ENCODE measurements at regions not wholly inside any gene's neighbourhood (a gene's known extent, or its start where the extent isn't known, plus 50 kb on each side); places are given as distances from the start of the nearest gene placed in this dataset.

DNA sequence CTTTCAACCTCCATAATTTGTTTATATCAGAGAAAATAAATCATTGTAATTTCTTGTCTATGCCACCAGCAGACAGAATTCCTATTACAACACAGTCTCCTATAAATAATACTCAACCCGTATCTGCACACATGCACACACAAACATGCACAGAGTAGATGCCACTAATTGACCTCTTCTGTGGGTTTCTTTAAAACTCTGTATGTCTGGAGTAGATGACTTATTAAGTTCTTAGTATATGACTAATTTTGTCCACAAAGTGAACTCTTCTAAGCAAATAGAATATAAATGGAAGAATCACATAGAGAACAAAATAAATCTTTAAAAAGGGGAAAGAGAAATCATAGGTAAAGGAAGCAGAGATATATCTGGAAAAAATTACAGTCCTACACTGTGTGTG, 452.3 kb downstream of the MTRR start:
- ATAC-seq (no peak), DNase-seq (no peak)
- H3K4me1 Mint-ChIP-seq, result no peaks in the 10 kb centered on the region
- no peak overlapping the region for H3K27ac Mint-ChIP-seq
- no peak overlapping the region for H3K4me3 Mint-ChIP-seq
- H3K27me3 Mint-ChIP-seq, result no peaks in the 10 kb centered on the region
- H3K36me3 Mint-ChIP-seq (ENCODE audit: low read depth), result no peaks in the 10 kb centered on the region
- H3K9me3 Mint-ChIP-seq, result peaks cover 7% of the 10 kb centered on the region

DNA sequence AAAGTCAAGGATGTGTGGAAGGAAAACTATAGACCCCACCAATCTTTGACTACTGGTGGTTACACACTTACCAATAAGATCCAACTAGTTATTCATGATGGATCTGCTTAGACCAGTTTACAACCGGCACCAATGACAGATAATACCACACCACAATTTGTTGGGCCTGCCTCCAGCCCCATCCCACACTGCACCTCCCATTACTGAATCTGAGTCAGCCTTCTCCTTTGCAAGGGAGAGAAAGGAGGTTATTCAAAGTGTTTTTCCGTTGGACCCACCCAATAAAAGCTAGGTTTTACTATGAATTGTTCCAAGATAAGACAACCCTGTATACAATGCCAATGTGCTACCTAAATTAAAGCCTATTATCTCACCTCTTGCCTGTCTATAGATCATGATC, 453.5 kb downstream of the MTRR start:
- no peak overlapping the region for H3K27ac Mint-ChIP-seq
- H3K9me3 Mint-ChIP-seq, result peaks cover 11% of the 10 kb centered on the region
- no peaks in the 10 kb centered on the region for H3K36me3 Mint-ChIP-seq (ENCODE audit: low read depth)
- no peak overlapping the region for H3K4me3 Mint-ChIP-seq
- DNase-seq (no peak), ATAC-seq (no peak)
- H3K27me3 Mint-ChIP-seq, result no peaks in the 10 kb centered on the region
- no peaks in the 10 kb centered on the region for H3K4me1 Mint-ChIP-seq

DNA sequence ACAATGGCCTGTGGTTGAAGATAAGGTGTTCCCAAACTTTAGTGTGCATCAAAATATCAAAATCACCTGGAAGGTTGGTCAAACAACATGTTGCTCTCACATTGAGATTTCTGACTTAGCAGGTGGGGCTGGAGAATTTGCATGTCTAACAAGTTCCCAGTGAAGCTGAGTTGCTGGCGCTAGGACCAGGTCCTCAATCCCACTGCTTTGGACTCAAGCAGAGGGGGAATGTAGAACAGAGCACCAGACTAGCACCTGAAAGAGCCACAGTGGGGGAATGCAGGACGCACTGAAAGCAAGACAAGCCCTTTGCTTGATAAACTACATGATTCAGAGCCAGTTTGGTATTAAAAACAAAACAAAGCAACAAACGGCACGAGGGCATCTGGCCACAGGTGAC, 458.1 kb downstream of the MTRR start:
- Mint-ChIP-seq H3K27ac (no peak overlapping the region), H3K4me1 (no peaks in the 10 kb centered on the region), H3K27me3 (peaks cover 3% of the 10 kb centered on the region), H3K4me3 (no peak overlapping the region), H3K9me3 (peaks cover 5% of the 10 kb centered on the region), H3K36me3 (ENCODE audit: low read depth) (no peaks in the 10 kb centered on the region)
- DNase-seq (no peak), ATAC-seq (no peak)

DNA sequence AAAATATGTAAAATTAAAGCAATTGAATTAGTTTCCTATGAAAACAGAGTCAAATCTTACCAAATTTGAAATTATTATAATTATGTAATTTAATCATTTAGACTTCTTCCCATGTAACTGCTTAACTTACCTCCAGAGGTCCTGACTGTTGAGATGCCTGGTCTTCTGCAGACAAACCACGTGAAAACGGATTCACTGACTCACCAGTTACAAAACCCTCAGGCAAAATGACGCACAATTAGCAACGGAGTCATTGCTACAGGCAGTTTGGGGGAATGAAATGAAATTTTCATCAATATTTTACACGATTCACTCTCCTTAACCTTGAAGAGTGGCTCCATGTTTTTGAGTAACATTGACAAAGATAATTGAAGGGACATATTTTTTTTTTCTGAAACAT, 460.8 kb downstream of the MTRR start:
- Mint-ChIP-seq H3K4me1 (no peaks in the 10 kb centered on the region), H3K36me3 (ENCODE audit: low read depth) (no peaks in the 10 kb centered on the region), H3K27ac (no peak overlapping the region), H3K9me3 (peaks cover 8% of the 10 kb centered on the region), H3K27me3 (peaks cover 3% of the 10 kb centered on the region), H3K4me3 (no peak overlapping the region)
- DNase-seq (no peak), ATAC-seq (no peak)

DNA sequence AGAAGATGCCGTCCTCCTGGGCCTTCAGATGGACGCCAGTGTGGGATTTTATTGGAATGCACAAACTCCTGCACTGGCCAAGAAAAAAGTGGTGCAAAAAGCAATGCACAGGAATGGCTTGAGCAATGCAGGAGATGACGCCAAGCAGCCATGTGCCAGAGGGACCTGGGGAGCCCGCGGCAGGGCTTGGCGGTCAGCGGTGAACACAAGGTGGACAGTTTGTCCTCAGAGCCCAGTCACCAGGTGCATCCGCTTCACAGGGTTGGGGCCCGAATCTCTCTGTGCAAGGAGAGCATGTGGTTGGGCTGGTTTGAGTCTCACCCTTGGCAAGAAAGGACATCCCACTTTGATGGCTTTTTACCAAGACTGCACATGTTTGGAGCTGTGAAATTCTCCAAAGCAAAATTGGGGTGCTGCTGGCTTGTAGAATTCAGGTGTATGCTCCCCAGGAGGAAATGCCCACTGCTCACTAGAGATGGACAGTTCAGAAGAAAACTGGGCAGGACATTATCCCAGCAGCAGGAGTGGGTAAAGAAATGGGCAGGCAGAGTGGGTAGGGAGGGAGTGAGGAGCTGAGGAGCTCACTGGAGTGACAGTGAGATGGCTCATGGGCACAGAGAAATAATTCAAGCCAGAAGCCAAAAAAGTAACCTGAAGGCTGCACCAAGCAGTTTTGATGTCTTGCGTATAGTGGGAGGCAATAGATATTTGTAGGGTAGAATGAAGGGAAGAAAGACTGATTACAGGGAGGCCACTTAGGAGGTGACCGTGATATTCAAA, 463.9 kb downstream of the MTRR start:
- ATAC-seq, result no peak
- Mint-ChIP-seq H3K27ac (no peak overlapping the region), H3K36me3 (ENCODE audit: low read depth) (no peaks in the 10 kb centered on the region), H3K9me3 (peaks cover 11% of the 10 kb centered on the region), H3K4me1 (no peaks in the 10 kb centered on the region), H3K4me3 (no peak overlapping the region), H3K27me3 (peaks cover 2% of the 10 kb centered on the region)
- no peak for DNase-seq

DNA sequence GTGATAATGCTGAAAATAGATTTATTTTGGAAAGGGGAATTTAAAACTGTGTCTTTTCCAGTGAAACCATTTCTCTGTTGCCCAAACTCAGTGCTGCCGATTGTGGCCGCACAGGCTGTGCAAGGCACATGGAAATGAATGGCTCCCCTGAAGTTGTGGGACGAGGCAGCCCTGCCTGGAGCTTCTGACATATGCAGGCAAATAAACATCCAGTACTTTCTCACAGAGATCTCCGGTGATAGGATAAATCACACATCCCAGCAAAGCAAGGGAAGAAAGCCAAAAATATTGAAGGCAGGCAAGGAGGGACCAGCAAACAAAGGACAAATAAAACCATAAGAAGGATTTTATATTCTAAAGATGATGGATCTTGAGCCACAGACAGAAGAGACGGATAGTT, 464.5 kb downstream of the MTRR start:
- ATAC-seq (no peak), DNase-seq (no peak)
- Mint-ChIP-seq H3K36me3 (ENCODE audit: low read depth) (no peaks in the 10 kb centered on the region), H3K4me3 (no peak overlapping the region), H3K27me3 (no peaks in the 10 kb centered on the region), H3K9me3 (peaks cover 11% of the 10 kb centered on the region), H3K4me1 (no peaks in the 10 kb centered on the region), H3K27ac (no peak overlapping the region)

DNA sequence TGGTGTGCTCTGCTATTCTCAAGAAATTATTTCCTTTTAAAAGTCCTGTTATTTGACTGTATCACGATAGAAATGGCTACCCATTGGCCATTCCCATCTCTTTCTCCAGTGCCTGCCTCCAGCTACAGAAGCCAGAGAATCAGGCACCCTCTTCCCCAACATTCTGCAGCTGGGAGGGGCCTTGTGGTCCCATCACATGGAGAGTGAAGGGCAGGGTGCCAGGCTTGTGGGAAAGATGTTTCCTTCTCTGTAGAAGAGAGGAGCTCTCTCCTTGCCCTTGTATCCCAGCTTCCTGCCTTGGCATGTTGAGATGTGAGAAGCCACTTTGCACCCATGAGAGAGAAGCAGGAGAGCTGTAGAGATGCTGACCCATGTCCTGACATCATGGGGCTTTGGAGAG, 465.0 kb downstream of the MTRR start:
- no peak overlapping the region for H3K27ac Mint-ChIP-seq
- H3K4me3 Mint-ChIP-seq, result no peak overlapping the region
- H3K4me1 Mint-ChIP-seq, result no peaks in the 10 kb centered on the region
- peaks cover 11% of the 10 kb centered on the region for H3K9me3 Mint-ChIP-seq
- ATAC-seq (no peak), DNase-seq (no peak)
- H3K36me3 Mint-ChIP-seq (ENCODE audit: low read depth), result no peaks in the 10 kb centered on the region
- H3K27me3 Mint-ChIP-seq, result no peaks in the 10 kb centered on the region

DNA sequence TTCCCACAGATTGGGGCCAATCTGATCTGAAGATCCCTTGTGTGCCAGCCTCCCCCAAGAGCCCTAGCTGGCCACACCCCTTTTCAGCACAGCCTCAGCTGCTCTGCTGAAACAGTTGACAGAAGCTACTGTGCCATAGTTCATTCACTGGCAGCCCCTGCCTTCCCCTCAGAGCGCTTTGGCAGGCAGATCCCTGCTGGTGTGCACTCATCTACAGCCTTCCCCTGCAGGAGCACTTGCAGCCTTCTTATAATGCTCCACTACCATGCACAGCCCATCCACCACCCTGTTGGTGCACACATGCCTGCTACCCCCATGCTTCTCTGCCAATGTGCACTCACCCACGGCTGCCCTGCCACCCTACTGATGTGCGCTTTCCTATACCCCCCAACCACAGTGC, 471.3 kb downstream of the MTRR start:
- no peak overlapping the region for H3K27ac Mint-ChIP-seq
- H3K9me3 Mint-ChIP-seq, result peaks cover 9% of the 10 kb centered on the region
- no peaks in the 10 kb centered on the region for H3K4me1 Mint-ChIP-seq
- ATAC-seq (no peak), DNase-seq (no peak)
- no peak overlapping the region for H3K4me3 Mint-ChIP-seq
- H3K27me3 Mint-ChIP-seq, result no peaks in the 10 kb centered on the region
- no peaks in the 10 kb centered on the region for H3K36me3 Mint-ChIP-seq (ENCODE audit: low read depth)

DNA sequence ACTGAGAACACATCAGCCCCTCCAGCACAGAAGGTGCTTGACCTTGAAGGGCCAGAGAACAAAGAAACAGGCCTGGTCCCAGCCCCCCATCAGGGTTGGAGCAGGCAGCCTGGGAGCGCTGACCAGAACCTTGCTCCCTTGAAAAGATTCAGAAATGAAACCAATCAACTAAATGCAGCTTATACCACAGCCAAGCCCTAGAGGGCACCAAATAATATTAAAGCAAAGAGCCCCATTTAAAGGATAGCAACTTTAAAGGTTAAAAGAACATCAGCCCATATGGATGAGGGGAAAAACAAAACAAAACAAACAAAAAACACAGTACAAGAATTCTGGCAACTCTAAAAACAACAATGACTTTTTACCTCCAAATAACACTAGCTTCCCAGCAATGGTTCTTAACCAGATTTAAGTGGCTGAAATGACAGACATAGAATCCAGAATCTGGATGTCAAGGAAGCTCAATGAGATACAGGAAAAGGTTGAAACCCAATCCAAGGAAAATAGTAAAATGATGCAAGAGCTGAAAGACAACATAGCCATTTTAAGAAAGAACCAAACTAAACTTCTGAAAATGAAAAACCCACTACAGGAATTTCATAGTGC, 471.9 kb downstream of the MTRR start:
- Mint-ChIP-seq H3K27ac (no peak overlapping the region), H3K9me3 (peaks cover 12% of the 10 kb centered on the region), H3K27me3 (no peaks in the 10 kb centered on the region), H3K36me3 (ENCODE audit: low read depth) (no peaks in the 10 kb centered on the region), H3K4me1 (no peaks in the 10 kb centered on the region), H3K4me3 (no peak overlapping the region)
- ATAC-seq (no peak), DNase-seq (no peak)

DNA sequence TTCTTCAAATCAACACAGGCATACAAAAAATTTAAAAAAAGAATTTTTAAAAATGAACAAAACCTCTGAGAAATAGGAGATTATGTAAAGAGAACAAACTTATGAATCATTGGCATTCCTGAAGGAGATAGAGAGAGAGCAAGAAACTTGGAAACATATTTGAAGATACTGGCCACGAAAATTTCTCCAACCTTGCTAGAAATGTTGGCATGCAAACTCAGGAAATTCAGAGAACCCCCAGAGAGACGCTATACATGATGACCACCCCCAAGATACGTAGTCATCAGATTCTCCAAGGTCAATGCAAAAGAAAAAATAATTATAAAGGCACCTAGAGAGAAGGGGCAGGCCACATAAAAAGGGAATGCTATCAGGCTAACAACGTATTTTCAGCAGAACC, 472.5 kb downstream of the MTRR start:
- no peak overlapping the region for H3K4me3 Mint-ChIP-seq
- no peaks in the 10 kb centered on the region for H3K36me3 Mint-ChIP-seq (ENCODE audit: low read depth)
- no peak for ATAC-seq
- DNase-seq, result no peak
- no peaks in the 10 kb centered on the region for H3K27me3 Mint-ChIP-seq
- no peak overlapping the region for H3K27ac Mint-ChIP-seq
- no peaks in the 10 kb centered on the region for H3K4me1 Mint-ChIP-seq
- H3K9me3 Mint-ChIP-seq, result peaks cover 12% of the 10 kb centered on the region

DNA sequence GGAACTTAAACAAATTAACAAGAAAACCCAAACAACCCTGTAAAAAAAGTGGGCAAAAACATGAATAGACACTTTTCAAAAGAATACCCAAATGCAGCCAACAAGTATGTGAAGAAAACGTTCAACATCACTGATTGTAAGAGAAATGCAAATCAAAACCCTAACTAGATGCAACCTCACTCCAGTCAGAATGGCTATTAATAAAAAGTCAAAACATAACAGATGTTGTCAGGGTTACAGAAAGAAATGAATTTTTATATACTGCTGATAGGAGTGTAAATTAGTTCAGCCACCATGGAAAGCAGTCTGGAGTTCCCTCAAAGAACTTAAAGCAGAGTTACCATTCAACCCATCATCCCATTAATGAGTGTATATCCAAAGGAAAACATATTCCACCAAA, 479.0 kb downstream of the MTRR start:
- ATAC-seq (no peak), DNase-seq (no peak)
- no peaks in the 10 kb centered on the region for H3K36me3 Mint-ChIP-seq (ENCODE audit: low read depth)
- H3K27me3 Mint-ChIP-seq, result no peaks in the 10 kb centered on the region
- no peaks in the 10 kb centered on the region for H3K4me1 Mint-ChIP-seq
- peaks cover 13% of the 10 kb centered on the region for H3K9me3 Mint-ChIP-seq
- H3K4me3 Mint-ChIP-seq, result no peak overlapping the region
- no peak overlapping the region for H3K27ac Mint-ChIP-seq

DNA sequence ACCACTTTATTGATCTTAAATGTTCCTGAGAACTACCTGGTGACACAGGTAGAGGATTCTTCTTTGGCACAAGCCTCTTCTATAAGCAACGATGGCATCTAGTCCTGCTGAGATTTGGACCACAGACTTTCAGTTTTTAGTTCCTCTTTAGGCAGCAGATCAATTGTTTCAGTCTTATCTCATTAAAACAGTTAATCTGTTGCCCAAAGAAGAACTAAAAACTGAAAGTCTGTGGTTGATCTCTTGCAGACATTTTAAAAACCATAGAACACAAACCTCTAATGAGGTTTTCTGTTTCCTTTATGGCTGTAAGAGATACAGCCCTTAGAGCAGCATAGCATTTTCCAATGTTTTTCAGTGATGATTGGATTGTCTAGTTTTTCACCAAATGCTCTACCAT, 480.9 kb downstream of the MTRR start:
- ATAC-seq, result no peak
- H3K36me3 Mint-ChIP-seq (ENCODE audit: low read depth), result no peaks in the 10 kb centered on the region
- H3K4me1 Mint-ChIP-seq, result no peaks in the 10 kb centered on the region
- H3K9me3 Mint-ChIP-seq, result peaks cover 13% of the 10 kb centered on the region
- H3K4me3 Mint-ChIP-seq, result no peak overlapping the region
- H3K27me3 Mint-ChIP-seq, result no peaks in the 10 kb centered on the region
- no peak overlapping the region for H3K27ac Mint-ChIP-seq
- DNase-seq, result no peak

DNA sequence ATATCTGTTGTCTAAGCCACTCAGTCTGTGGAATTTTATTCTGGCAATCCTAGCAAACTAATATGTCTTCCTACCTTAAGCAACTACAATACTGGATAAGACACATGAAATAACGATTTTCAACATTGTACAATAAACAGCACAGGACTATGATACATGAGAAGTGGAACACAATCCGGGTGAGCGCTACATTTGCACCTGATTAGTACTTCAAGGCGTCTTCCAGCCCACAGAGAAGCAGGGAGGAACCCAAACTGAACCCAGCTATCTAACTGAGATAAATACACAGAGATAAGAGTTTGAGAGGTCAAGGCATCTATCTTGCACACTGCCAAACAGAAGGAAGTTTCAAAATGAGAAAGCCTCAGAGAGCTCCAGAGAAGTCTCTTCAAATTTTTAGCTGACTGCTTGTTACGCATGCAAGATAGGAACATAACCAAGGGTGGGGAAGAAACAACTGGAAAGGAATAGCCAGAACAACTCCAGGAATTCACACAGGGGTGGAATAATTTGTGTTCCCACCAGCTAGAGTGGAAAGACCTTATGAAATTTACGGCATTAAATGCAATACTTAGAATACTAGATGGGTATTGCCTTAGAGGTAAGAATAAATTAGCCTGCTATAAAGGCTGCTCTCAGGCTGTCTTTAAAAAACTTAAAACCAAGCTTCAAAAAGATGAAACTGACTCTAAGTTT, 481.8 kb downstream of the MTRR start:
- no peak for ATAC-seq
- no peaks in the 10 kb centered on the region for H3K4me1 Mint-ChIP-seq

DNA sequence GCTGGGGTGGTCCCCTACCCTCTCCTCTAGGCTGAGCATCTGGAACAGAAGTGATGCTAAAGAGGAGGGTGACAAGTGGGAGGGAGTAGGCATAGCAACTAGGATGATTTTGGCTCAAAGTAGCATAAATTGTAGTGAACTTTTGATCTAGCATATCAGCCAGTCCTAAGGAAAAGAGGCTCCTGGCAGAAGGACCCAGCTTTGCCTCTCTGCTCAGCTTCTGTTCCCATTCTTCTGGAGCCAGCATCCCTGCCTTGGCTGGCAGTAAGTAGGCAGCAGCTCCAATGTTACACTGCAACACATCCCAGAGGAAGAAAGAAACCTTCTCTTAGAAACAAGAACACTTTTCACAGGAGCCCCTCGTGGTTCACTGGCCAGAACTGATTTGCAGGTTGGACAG, 487.0 kb downstream of the MTRR start:
- H3K4me1 Mint-ChIP-seq, result no peaks in the 10 kb centered on the region
- no peaks in the 10 kb centered on the region for H3K36me3 Mint-ChIP-seq (ENCODE audit: low read depth)
- H3K4me3 Mint-ChIP-seq, result no peak overlapping the region
- no peaks in the 10 kb centered on the region for H3K27me3 Mint-ChIP-seq
- ATAC-seq (no peak), DNase-seq (no peak)
- H3K27ac Mint-ChIP-seq, result no peak overlapping the region
- peaks cover 4% of the 10 kb centered on the region for H3K9me3 Mint-ChIP-seq

More for the DNA sequence above, 481.8 kb downstream of the MTRR start:
- Mint-ChIP-seq H3K4me3 (no peak overlapping the region), H3K36me3 (ENCODE audit: low read depth) (no peaks in the 10 kb centered on the region), H3K27ac (no peak overlapping the region), H3K9me3 (peaks cover 8% of the 10 kb centered on the region), H3K27me3 (no peaks in the 10 kb centered on the region)
- no peak for DNase-seq

DNA sequence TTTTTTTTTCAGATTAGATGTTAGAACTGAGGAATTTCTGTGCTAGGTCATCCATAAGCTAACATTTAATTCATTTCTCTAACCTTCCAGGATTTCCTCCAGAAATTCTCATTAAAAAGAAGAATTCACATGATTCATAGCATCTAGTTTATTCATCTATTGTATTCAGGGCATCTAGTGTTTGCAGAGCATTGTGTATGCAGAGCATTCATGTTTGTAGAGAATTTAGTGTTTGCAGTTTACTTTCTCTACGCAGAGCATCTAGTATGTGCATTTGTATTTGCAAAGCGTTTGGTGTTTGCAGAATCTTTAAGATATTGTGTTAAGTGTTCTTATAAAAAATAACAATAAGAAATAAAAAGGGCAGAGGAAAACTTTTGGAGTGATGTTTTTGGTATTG, 491.1 kb downstream of the MTRR start:
- H3K36me3 Mint-ChIP-seq (ENCODE audit: low read depth), result no peaks in the 10 kb centered on the region
- no peak overlapping the region for H3K4me3 Mint-ChIP-seq
- H3K4me1 Mint-ChIP-seq, result no peaks in the 10 kb centered on the region
- no peak for DNase-seq
- no peaks in the 10 kb centered on the region for H3K9me3 Mint-ChIP-seq
- no peak overlapping the region for H3K27ac Mint-ChIP-seq
- ATAC-seq, result no peak
- H3K27me3 Mint-ChIP-seq, result no peaks in the 10 kb centered on the region

Data from activated naive CD8-positive, alpha-beta T cell treated with anti-CD3 and anti-CD28 coated beads, Interleukin-2, amount 50 U/mL, for 24 hours (primary cell).